T-cell (primary cell): ENCODE measurements at regions not wholly inside any gene's neighbourhood (a gene's known extent, or its start where the extent isn't known, plus 50 kb on each side); places are given as distances from the start of the nearest gene placed in this dataset.

Source experiments
- ATAC-seq, 4 experiments: fragments of 200-7000 bp in 3 of 4; fragments of 150-1000 bp in 1 of 4; cut with Tn5 transposase; replicated peaks in 1 of 4; 1 replicate in 3 of 4; 2 replicates in 1 of 4; pipeline ENCODE4 v1.10.0; 2021; ENCODE audit warnings: moderate library complexity in 3 of 4, mild to moderate bottlenecking in 2 of 4, moderate number of reproducible peaks in 1 of 4
- CTCF ChIA-PET, 2 donors: fragments of 300-600 bp; sonication (Branson Sonifier 250); formaldehyde crosslinking; loops; one replicate each; lab custom pipeline; 2022; ENCODE audit warnings: antibody characterized with exemption in 2 of 2; lab: Charles Lee
- POLR2A ChIA-PET, 2 donors: fragments of 300-600 bp; sonication (Branson Sonifier 250); formaldehyde crosslinking; loops; one replicate each; lab custom pipeline; 2022; ENCODE audit warnings: antibody characterized with exemption in 2 of 2; lab: Charles Lee
- DNase-seq, 35 experiments: peaks; one replicate each; pipeline versions ENCODE4 v3.0.0 to v3.0.0-alpha.2; 2013 to 2023
- H3K27ac ChIP-seq: one replicate; pipeline ENCODE4 v1.5.1; 2013; ENCODE audit warnings: low read length
- H3K27me3 ChIP-seq, 2 experiments: replicated peaks in 1 of 2; 1 replicate in 1 of 2; 2 replicates in 1 of 2; pipeline versions ENCODE4 v1.6.1 to v1.7.0; 2013; ENCODE audit warnings: low read length in 1 of 2, mixed read lengths in 1 of 2; ENCODE audit not compliant: control insufficient read depth in 2 of 2, insufficient read depth in 2 of 2; ENCODE audit errors: extremely low read depth in 1 of 2
- H3K36me3 ChIP-seq, 2 donors: 1 replicate in 1 of 2; 2 replicates in 1 of 2; pipeline versions ENCODE4 v1.6.1 to v1.7.0; 2013; ENCODE audit warnings: low read length in 1 of 2; ENCODE audit not compliant: control insufficient read depth in 2 of 2, insufficient read depth in 1 of 2; ENCODE audit errors: extremely low read depth in 1 of 2
- H3K4me1 ChIP-seq, 2 experiments: 1 replicate in 1 of 2; 2 replicates in 1 of 2; pipeline versions ENCODE4 v1.6.1 to v1.7.0; 2013; ENCODE audit warnings: low read length in 2 of 2, mixed read lengths in 1 of 2; ENCODE audit not compliant: insufficient read depth in 2 of 2, control insufficient read depth in 1 of 2; ENCODE audit errors: extremely low read depth in 1 of 2
- H3K4me3 ChIP-seq, 2 donors: 1 replicate in 1 of 2; 2 replicates in 1 of 2; pipeline versions ENCODE4 v1.5.1 to v1.7.0; 2013; ENCODE audit warnings: mild to moderate bottlenecking in 2 of 2, low read length in 1 of 2, moderate library complexity in 1 of 2; ENCODE audit not compliant: control insufficient read depth in 1 of 2; ENCODE audit errors: extremely low read depth in 1 of 2
- H3K9me3 ChIP-seq: 2 replicates; pipeline ENCODE4 v1.7.0; 2013
- H3K27ac Mint-ChIP-seq, 2 donors: one replicate each; pipeline ENCODE4 v1.8.0; 2020 to 2021; ENCODE audit warnings: mild to moderate bottlenecking in 2 of 2, mixed read lengths in 2 of 2
- H3K27me3 Mint-ChIP-seq, 2 donors: one replicate each; pipeline ENCODE4 v1.8.0; 2021 to 2022; ENCODE audit warnings: mixed read lengths in 2 of 2
- H3K36me3 Mint-ChIP-seq: one replicate; pipeline ENCODE4 v1.8.0; 2021; ENCODE audit warnings: mixed read lengths
- H3K4me1 Mint-ChIP-seq, 3 donors: one replicate each; pipeline ENCODE4 v1.8.0; 2020 to 2022; ENCODE audit warnings: mixed read lengths in 3 of 3, mild to moderate bottlenecking in 1 of 3
- H3K4me3 Mint-ChIP-seq, 3 donors: one replicate each; pipeline ENCODE4 v1.8.0; 2020 to 2022; ENCODE audit warnings: mild to moderate bottlenecking in 3 of 3, mixed read lengths in 3 of 3, moderate library complexity in 3 of 3
- H3K9me3 Mint-ChIP-seq, 3 donors: one replicate each; pipeline ENCODE4 v1.8.0; 2020 to 2022; ENCODE audit warnings: mixed read lengths in 3 of 3
- WGBS: methylation state at CpG from one replicate; pipeline ENCODE4 v1.1.5; 2013; ENCODE audit warnings: missing lambda C conversion rate; ENCODE audit not compliant: insufficient coverage; 5-methylcytosine and 5-hydroxymethylcytosine counted together

- no peak for ATAC-seq
- Mint-ChIP-seq H3K9me3 (peaks cover 3 to 12% (median 4%) of the 10 kb centered on the region in 3 donors), H3K27me3 (peaks cover 4 to 8% of the 10 kb centered on the region in 2 donors), H3K4me3 (no peak overlapping the region), H3K36me3 (no peaks in the 10 kb centered on the region), H3K27ac (no peak overlapping the region), H3K4me1 (no peaks in the 10 kb centered on the region)
- Histone ChIP-seq H3K9me3 (no peaks in the 10 kb centered on the region), H3K36me3 (no peaks in the 10 kb centered on the region), H3K4me1 (no peaks in the 10 kb centered on the region), H3K27ac (no peak overlapping the region), H3K27me3 (peaks cover 0 to 3% of the 10 kb centered on the region in 2 experiments), H3K4me3 (no peak overlapping the region)
- ChIA-PET CTCF (interaction anchor here in 1 of 2 donors (0.6 kb wide), 1 partner anchor 556 kb away, joined by 3 read pairs; no protein-coding TSS in a partner anchor), POLR2A (no interaction called here)
- no peak for DNase-seq
Measured at GRCh38 chr10:91576096-91576545, 56.8 kb downstream of the PPP1R3C start.

DNA sequence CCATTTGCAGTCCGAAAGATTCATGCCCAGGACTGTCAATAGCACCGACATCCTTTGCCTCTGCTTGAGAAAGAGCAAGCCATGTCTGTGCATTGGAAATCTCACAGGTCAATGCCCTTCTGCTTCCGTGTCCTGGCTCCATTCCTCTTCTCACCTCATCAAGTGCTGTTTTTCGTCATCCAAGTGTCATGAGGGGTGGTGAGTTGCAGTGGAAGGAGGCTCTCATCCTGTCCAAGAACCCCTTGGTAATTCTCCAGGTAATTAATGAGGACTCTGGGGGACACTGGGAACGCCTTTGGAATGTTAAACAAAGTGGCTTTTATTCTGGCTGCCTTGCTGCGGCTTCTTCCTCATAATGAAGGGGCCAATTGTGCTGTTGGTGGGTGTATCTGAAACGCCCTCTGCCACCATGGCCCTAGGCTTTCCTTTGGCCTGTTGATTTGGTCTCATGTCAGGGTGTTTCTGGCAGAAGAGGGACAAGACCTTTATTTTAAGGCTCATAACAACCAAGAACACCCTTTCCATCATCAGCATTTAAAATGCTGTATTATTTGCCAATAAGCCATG, 57.7 kb downstream of the PPP1R3C start:
- DNase-seq: no peak
- H3K4me1 Mint-ChIP-seq: no peaks in the 10 kb centered on the region

GRCh38 chr10:91574236-91574635, 58.6 kb downstream of the PPP1R3C start:
- H3K4me3 ChIP-seq: no peak overlapping the region
- no peaks in the 10 kb centered on the region for H3K36me3 ChIP-seq
- no peak overlapping the region for H3K4me3 Mint-ChIP-seq
- ChIA-PET POLR2A (no interaction called here), CTCF (no interaction called here)
- no peaks in the 10 kb centered on the region for H3K4me1 ChIP-seq
- H3K27ac ChIP-seq: no peak overlapping the region
- DNase-seq: no peak
- H3K4me1 Mint-ChIP-seq: peaks cover 0 to under 1% (median 0%) of the 10 kb centered on the region in 3 donors
- WGBS: 80% methylated on average over 6 of the region's 8 CpGs
- peaks cover 0 to 3% of the 10 kb centered on the region in 2 experiments for H3K27me3 ChIP-seq
- no peaks in the 10 kb centered on the region for H3K9me3 ChIP-seq
- no peak overlapping the region for H3K27ac Mint-ChIP-seq
- H3K36me3 Mint-ChIP-seq: no peaks in the 10 kb centered on the region
- peaks cover 0 to 4% (median 4%) of the 10 kb centered on the region in 3 donors for H3K9me3 Mint-ChIP-seq
- H3K27me3 Mint-ChIP-seq: peaks cover 4 to 8% of the 10 kb centered on the region in 2 donors
- ATAC-seq: no peak

More for the DNA sequence above, 57.7 kb downstream of the PPP1R3C start:
- H3K4me3 Mint-ChIP-seq: no peak overlapping the region
- H3K9me3 ChIP-seq: no peaks in the 10 kb centered on the region
- H3K27me3 ChIP-seq: peaks cover 0 to 3% of the 10 kb centered on the region in 2 experiments
- no peak overlapping the region for H3K27ac Mint-ChIP-seq
- H3K36me3 ChIP-seq: no peaks in the 10 kb centered on the region
- H3K36me3 Mint-ChIP-seq: no peaks in the 10 kb centered on the region
- ChIA-PET POLR2A (no interaction called here), CTCF (no interaction called here)
- 76% methylated on average over 2 of the region's 7 CpGs for WGBS
- ATAC-seq: no peak
- H3K27me3 Mint-ChIP-seq: peaks cover 4 to 8% of the 10 kb centered on the region in 2 donors
- no peak overlapping the region for H3K4me3 ChIP-seq
- H3K27ac ChIP-seq: no peak overlapping the region
- peaks cover 0 to 4% (median 4%) of the 10 kb centered on the region in 3 donors for H3K9me3 Mint-ChIP-seq
- H3K4me1 ChIP-seq: no peaks in the 10 kb centered on the region

DNA sequence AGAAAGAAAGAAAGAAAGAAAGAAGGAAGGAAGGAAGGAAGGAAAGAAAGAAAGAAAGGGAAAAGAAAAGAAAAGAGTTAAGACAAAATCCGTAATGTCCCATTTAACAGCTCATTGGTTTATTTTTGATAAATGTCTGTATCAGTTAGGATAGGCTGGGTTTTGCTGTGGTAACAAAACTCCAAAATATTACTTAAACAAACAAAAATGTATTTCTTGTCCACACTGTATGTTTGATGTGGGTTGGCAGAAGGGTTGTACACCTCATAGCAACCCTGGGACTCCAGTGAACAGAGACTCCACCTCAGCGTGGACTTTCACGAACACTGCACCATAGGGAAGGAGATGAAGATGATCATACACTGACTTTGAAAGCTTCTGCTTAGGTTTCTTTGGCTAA, 59.6 kb downstream of the PPP1R3C start:
- H3K36me3 Mint-ChIP-seq: no peaks in the 10 kb centered on the region
- POLR2A ChIA-PET: no interaction called here

DNA sequence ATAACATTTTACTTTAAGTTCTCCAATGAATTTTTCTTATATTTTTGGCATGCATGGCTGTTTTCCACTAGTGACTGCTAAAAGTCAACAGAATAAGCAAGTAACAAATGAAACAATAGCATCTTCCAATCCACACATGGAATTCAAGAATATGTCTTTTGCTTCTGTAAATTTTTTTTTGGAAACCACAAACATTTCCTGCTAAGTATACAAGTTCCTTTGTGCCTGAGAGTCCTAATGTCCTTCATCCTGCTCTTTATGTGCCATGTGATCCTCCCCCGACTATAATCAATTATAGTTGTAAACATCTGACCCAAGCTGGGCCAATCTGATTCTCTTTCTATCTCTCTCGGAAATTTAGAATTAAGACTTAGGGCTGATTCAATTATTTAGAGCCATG, 61.2 kb downstream of the PPP1R3C start:
- DNase-seq (no peak), ATAC-seq (no peak)
- POLR2A ChIA-PET: no interaction called here
- no peak overlapping the region for H3K4me3 ChIP-seq
- H3K9me3 ChIP-seq: no peaks in the 10 kb centered on the region
- CTCF ChIA-PET: no interaction called here
- H3K4me3 Mint-ChIP-seq: no peak overlapping the region
- H3K36me3 Mint-ChIP-seq: no peaks in the 10 kb centered on the region
- H3K4me1 Mint-ChIP-seq: peaks cover 0 to 2% (median 0%) of the 10 kb centered on the region in 3 donors
- no peak overlapping the region for H3K27ac Mint-ChIP-seq
- H3K9me3 Mint-ChIP-seq: peaks cover 0 to 4% (median 4%) of the 10 kb centered on the region in 3 donors
- peaks cover 4 to 11% of the 10 kb centered on the region in 2 donors for H3K27me3 Mint-ChIP-seq
- H3K4me1 ChIP-seq: no peaks in the 10 kb centered on the region
- no peak overlapping the region for H3K27ac ChIP-seq
- H3K27me3 ChIP-seq: peaks cover 0 to 3% of the 10 kb centered on the region in 2 experiments
- no CpG with 5 or more reads among the region's 2 CpGs for WGBS
- no peaks in the 10 kb centered on the region for H3K36me3 ChIP-seq

More for the DNA sequence above, 59.6 kb downstream of the PPP1R3C start:
- Mint-ChIP-seq H3K27me3 (peaks cover 4 to 9% of the 10 kb centered on the region in 2 donors), H3K4me1 (peaks cover 0 to 2% (median 0%) of the 10 kb centered on the region in 3 donors), H3K9me3 (peaks cover 0 to 4% (median 4%) of the 10 kb centered on the region in 3 donors), H3K4me3 (no peak overlapping the region), H3K27ac (no peak overlapping the region)
- Histone ChIP-seq H3K27ac (no peak overlapping the region), H3K9me3 (no peaks in the 10 kb centered on the region), H3K4me1 (no peaks in the 10 kb centered on the region), H3K27me3 (peaks cover 0 to 3% of the 10 kb centered on the region in 2 experiments), H3K4me3 (no peak overlapping the region), H3K36me3 (no peaks in the 10 kb centered on the region)
- WGBS: no CpG with 5 or more reads among the region's 3 CpGs
- CTCF ChIA-PET: no interaction called here
- no peak for ATAC-seq
- no peak for DNase-seq

DNA sequence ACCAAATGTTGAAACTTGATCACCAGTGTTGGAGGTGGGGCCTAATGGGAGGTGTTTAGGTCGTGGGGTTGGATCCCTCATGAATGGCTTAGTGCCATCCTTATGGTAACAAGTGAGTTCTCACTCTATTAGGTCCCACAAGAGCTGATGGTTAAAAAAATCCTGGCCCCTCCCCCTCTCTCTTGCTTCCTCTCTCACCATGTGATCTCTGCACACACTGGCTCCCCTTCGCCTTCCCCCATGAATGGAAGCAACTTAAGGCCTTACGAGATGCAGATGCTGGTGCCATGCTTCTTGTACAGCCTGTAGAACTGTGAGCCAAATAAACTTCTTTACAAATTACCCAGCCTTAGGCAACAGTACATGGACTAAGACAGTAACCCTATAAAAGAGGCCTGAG, 62.7 kb downstream of the PPP1R3C start:
- H3K36me3 Mint-ChIP-seq: no peaks in the 10 kb centered on the region
- no peaks in the 10 kb centered on the region for H3K4me1 ChIP-seq

More for the DNA sequence above, 62.7 kb downstream of the PPP1R3C start:
- H3K27me3 Mint-ChIP-seq: peaks cover 0 to 9% of the 10 kb centered on the region in 2 donors
- no peak for DNase-seq
- Histone ChIP-seq H3K36me3 (no peaks in the 10 kb centered on the region), H3K4me3 (no peak overlapping the region), H3K27me3 (peaks cover 0 to 3% of the 10 kb centered on the region in 2 experiments), H3K27ac (no peak overlapping the region), H3K9me3 (no peaks in the 10 kb centered on the region)
- CTCF ChIA-PET: no interaction called here
- POLR2A ChIA-PET: no interaction called here
- H3K4me1 Mint-ChIP-seq: peaks cover 0 to 2% (median 0%) of the 10 kb centered on the region in 3 donors
- no peak overlapping the region for H3K4me3 Mint-ChIP-seq
- no peak for ATAC-seq
- H3K9me3 Mint-ChIP-seq: peaks cover 0 to 4% (median 4%) of the 10 kb centered on the region in 3 donors
- no CpG with 5 or more reads among the region's 3 CpGs for WGBS
- no peak overlapping the region for H3K27ac Mint-ChIP-seq
